NCI-H2196 (cell line): ENCODE measurements at regions not wholly inside any gene's neighbourhood (a gene's known extent, or its start where the extent isn't known, plus 50 kb on each side); places are given as distances from the start of the nearest gene placed in this dataset.

Source experiments
- DNase-seq: peaks from one replicate; lab custom pipeline; 2025; ENCODE audit not compliant: unreplicated experiment; lab: John Stamatoyannopoulos, UW

- DNase-seq: no peak
Measured at GRCh38 chr1:4113897-4114296, 213.8 kb upstream of the C1orf174 start.

GRCh38 chr1:4115191-4115900 is 215.3 kb upstream of the C1orf174 start:
- DNase-seq: no peak

- DNase-seq: no peak
Measured at GRCh38 chr1:4117196-4117595, 217.1 kb upstream of the C1orf174 start.

GRCh38 chr1:4118746-4119515 is 218.9 kb upstream of the C1orf174 start:
- DNase-seq: no peak

- DNase-seq: no peak
Measured at GRCh38 chr1:4119516-4120220, 219.6 kb upstream of the C1orf174 start.

GRCh38 chr1:4120557-4121292 is 220.7 kb upstream of the C1orf174 start:
- no peak for DNase-seq

- DNase-seq: no peak
Measured at GRCh38 chr1:4121293-4121684, 221.2 kb upstream of the C1orf174 start.

GRCh38 chr1:4121834-4122512 is 221.9 kb upstream of the C1orf174 start:
- DNase-seq: no peak

- no peak for DNase-seq
Measured at GRCh38 chr1:4122513-4123160, 222.6 kb upstream of the C1orf174 start.

- DNase-seq: no peak
Measured at GRCh38 chr1:4124631-4125145, 224.6 kb upstream of the C1orf174 start.

GRCh38 chr1:4126251-4126650 is 226.2 kb upstream of the C1orf174 start:
- no peak for DNase-seq

- DNase-seq: no peak
Measured at GRCh38 chr1:4126731-4127591, 226.9 kb upstream of the C1orf174 start.

- no peak for DNase-seq
Measured at GRCh38 chr1:4127592-4128140, 227.6 kb upstream of the C1orf174 start.

- DNase-seq: no peak
Measured at GRCh38 chr1:4128616-4129015, 228.5 kb upstream of the C1orf174 start.

GRCh38 chr1:4129693-4130092 is 229.6 kb upstream of the C1orf174 start:
- no peak for DNase-seq

- DNase-seq: no peak
Measured at GRCh38 chr1:4130096-4130495, 230.0 kb upstream of the C1orf174 start.

- DNase-seq: no peak
Measured at GRCh38 chr1:4131734-4132133, 231.7 kb upstream of the C1orf174 start.

GRCh38 chr1:4132352-4133296 is 232.6 kb upstream of the C1orf174 start:
- DNase-seq: no peak
